Kidney (tissue), 13 donors: ENCODE measurements at regions not wholly inside any gene's neighbourhood (a gene's known extent, or its start where the extent isn't known, plus 50 kb on each side); places are given as distances from the start of the nearest gene placed in this dataset.

ENCODE experiments used
- DNase-seq, 5 donors: peaks; one replicate each; pipeline ENCODE4 v3.0.0-alpha.2; 2013 to 2020
- FAIRE-seq: peaks from 2 replicates; lab custom pipeline; 2012; peaks lifted over from hg19 to GRCh38; lab: Jason Lieb, UNC
- H3K27ac ChIP-seq, 2 donors: one replicate each; pipeline ENCODE4 v1.7.0; 2013; ENCODE audit warnings: low read depth in 2 of 2, low read length in 2 of 2, inconsistent platforms in 1 of 2
- H3K27me3 ChIP-seq: one replicate; pipeline ENCODE4 v1.7.1; 2013; ENCODE audit warnings: low read length, inconsistent platforms; ENCODE audit not compliant: control insufficient read depth, insufficient read depth
- H3K36me3 ChIP-seq, 3 donors: one replicate each; pipeline versions ENCODE4 v1.7.0 to v1.7.1; 2013; ENCODE audit warnings: low read length in 3 of 3, control low read depth in 1 of 3, inconsistent platforms in 1 of 3; ENCODE audit not compliant: insufficient read depth in 3 of 3, control insufficient read depth in 2 of 3
- H3K4me1 ChIP-seq, 3 donors: one replicate each; pipeline versions ENCODE4 v1.7.0 to v1.7.1; 2013; ENCODE audit warnings: low read length in 3 of 3, inconsistent platforms in 1 of 3, low read depth in 1 of 3; ENCODE audit not compliant: control insufficient read depth in 2 of 3, insufficient read depth in 2 of 3
- H3K4me3 ChIP-seq, 3 donors: one replicate each; pipeline versions ENCODE4 v1.7.0 to v1.8.1; 2013; ENCODE audit warnings: low read length in 3 of 3, control low read depth in 1 of 3, inconsistent platforms in 1 of 3
- H3K9ac ChIP-seq, 3 donors: one replicate each; pipeline versions ENCODE4 v1.7.0 to v1.7.1; 2013; ENCODE audit warnings: low read length in 3 of 3, control low read depth in 1 of 3, inconsistent platforms in 1 of 3
- H3K9me3 ChIP-seq, 3 donors: one replicate each; pipeline versions ENCODE4 v1.7.0 to v1.7.1; 2013; ENCODE audit warnings: low read length in 3 of 3, control low read depth in 1 of 3, inconsistent platforms in 1 of 3; ENCODE audit not compliant: control insufficient read depth in 2 of 3, insufficient read depth in 1 of 3
- CTCF ChIP-seq: IDR thresholded peaks from 3 replicates; pipeline ENCODE4 v1.5.1; 2012; ENCODE audit warnings: mild to moderate bottlenecking, moderate library complexity, borderline replicate concordance; ENCODE audit not compliant: insufficient read depth; ENCODE audit errors: extremely low read depth
- intact Hi-C: fragments of 100-400 bp; cut with DNase I; formaldehyde crosslinking; loops from one replicate; pipeline ENCODE4 v1.11.1; 2022
- donor health status: control.
- donor health status: control.
- donor health status: control.
- donor health status: control.
- donor health status: control.
- donor health status: DM: yes; HTN: yes; CAD: no.
- donor health status: Normal renal cell carcinoma (clear cell type).

- FAIRE-seq (no peak), DNase-seq (no peak)
- Histone ChIP-seq H3K9ac (no peak overlapping the region), H3K27ac (no peak overlapping the region), H3K27me3 (no peaks in the 10 kb centered on the region), H3K4me1 (no peaks in the 10 kb centered on the region), H3K36me3 (no peaks in the 10 kb centered on the region), H3K9me3 (no peaks in the 10 kb centered on the region), H3K4me3 (no peak overlapping the region)
- intact Hi-C loops = no loop called here
- TF ChIP-seq CTCF = no peak
Measured at GRCh38 chr1:30187413-30188023, 535.9 kb downstream of the MATN1 start.

DNA sequence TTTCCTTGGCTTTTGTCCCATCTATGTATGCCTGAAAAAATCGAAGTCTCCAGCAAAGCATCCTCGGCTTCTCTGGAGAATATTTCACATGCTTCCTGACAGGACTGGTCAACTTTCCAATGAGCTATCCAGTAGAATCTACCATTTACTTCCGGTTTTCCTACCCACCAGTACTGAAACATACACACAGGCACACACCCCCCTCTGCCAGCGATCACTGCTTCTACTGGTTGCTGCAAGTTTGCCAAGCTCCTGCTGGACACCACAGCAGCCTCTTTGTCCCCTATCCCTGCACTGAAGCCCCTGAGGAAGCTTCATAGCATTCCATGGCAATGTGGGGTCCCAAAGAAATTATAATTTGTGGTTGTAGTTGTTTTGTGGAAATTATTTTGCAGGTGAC lies 536.8 kb downstream of the MATN1 start:
- DNase-seq = no peak
- no peak for FAIRE-seq
- Histone ChIP-seq H3K27me3 (no peaks in the 10 kb centered on the region), H3K4me3 (no peak overlapping the region), H3K9ac (no peak overlapping the region), H3K27ac (no peak overlapping the region), H3K36me3 (no peaks in the 10 kb centered on the region), H3K4me1 (no peaks in the 10 kb centered on the region), H3K9me3 (no peaks in the 10 kb centered on the region)
- intact Hi-C loops = no loop called here
- TF ChIP-seq CTCF = no peak

DNA sequence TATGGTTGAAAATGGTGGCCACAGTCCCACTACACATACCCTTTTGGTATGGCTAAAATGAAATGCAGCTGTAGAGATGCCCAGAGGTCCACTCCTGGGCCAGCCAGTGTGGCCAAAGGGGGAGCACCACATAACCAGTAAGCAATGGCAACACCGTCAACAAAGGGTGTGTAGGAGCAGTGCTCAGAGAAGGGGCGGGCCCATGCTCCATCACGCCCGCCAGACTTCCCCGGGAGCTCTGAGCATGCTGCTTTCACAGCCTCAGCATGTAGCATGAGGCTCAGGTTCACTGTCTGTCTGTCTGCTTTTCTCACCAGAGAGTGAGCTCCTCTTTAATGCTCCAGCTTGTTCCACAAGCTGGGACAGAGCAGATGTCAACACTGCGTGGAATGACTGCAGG lies 537.6 kb downstream of the MATN1 start:
- DNase-seq (no peak), FAIRE-seq (no peak)
- Histone ChIP-seq H3K27me3 (no peaks in the 10 kb centered on the region), H3K4me3 (no peak overlapping the region), H3K36me3 (no peaks in the 10 kb centered on the region), H3K9ac (no peak overlapping the region), H3K27ac (no peak overlapping the region), H3K4me1 (no peaks in the 10 kb centered on the region), H3K9me3 (no peaks in the 10 kb centered on the region)
- intact Hi-C loops = no loop called here
- TF ChIP-seq CTCF = no peak

DNA sequence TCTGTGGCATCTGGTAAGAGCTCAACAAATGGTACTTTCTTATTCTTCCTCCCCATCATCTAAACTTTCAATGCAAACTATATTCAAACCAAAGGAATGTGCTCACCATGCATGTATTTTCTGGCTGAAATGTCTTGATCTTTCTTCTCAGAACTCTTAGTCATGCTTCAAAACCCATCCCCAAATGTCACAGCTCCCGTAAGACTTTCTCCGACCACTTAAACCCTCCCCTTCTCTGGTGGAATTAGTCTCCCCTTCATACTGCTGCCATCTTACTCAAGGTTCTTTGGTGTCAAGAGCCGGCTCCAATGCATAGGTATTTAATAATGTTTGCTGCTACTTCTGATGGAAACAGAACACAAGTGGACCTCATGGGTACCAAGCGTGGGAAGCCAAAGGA lies 538.1 kb downstream of the MATN1 start:
- intact Hi-C loops = no loop called here

More for the DNA sequence above, 538.1 kb downstream of the MATN1 start:
- Histone ChIP-seq H3K9ac (no peak overlapping the region), H3K4me1 (no peaks in the 10 kb centered on the region), H3K27ac (no peak overlapping the region), H3K27me3 (no peaks in the 10 kb centered on the region), H3K4me3 (no peak overlapping the region), H3K9me3 (no peaks in the 10 kb centered on the region), H3K36me3 (no peaks in the 10 kb centered on the region)
- DNase-seq (no peak), FAIRE-seq (no peak)
- no peak for TF ChIP-seq CTCF
